Liver (tissue), 8 donors: ENCODE measurements at regions not wholly inside any gene's neighbourhood (a gene's known extent, or its start where the extent isn't known, plus 50 kb on each side); places are given as distances from the start of the nearest gene placed in this dataset.

ENCODE experiments used
- DNase-seq: peaks from one replicate; pipeline ENCODE4 v3.0.0-alpha.2; 2017; ENCODE audit warnings: low spot score
- H3K27ac ChIP-seq, 2 donors: one replicate each; pipeline ENCODE4 v1.7.0; 2013; ENCODE audit warnings: inconsistent platforms in 2 of 2, low read length in 2 of 2, control low read depth in 1 of 2, low read depth in 1 of 2, mild to moderate bottlenecking in 1 of 2
- H3K27me3 ChIP-seq, 4 donors: one replicate each; pipeline versions ENCODE4 v1.6.1 to v1.7.0; 2013; ENCODE audit warnings: low read length in 3 of 4, inconsistent platforms in 1 of 4, mild to moderate bottlenecking in 1 of 4, moderate library complexity in 1 of 4; ENCODE audit not compliant: control insufficient read depth in 4 of 4, insufficient read depth in 4 of 4
- H3K36me3 ChIP-seq, 4 donors: one replicate each; pipeline versions ENCODE4 v1.6.1 to v1.7.0; 2013; ENCODE audit warnings: low read length in 3 of 4, mild to moderate bottlenecking in 3 of 4, low read depth in 1 of 4, moderate library complexity in 1 of 4; ENCODE audit not compliant: control insufficient read depth in 4 of 4, insufficient read depth in 3 of 4
- H3K4me1 ChIP-seq, 4 donors: one replicate each; pipeline versions ENCODE4 v1.6.1 to v1.7.0; 2013; ENCODE audit warnings: low read length in 3 of 4, mild to moderate bottlenecking in 3 of 4, moderate library complexity in 1 of 4; ENCODE audit not compliant: control insufficient read depth in 4 of 4, insufficient read depth in 4 of 4
- H3K4me3 ChIP-seq, 3 donors: one replicate each; pipeline versions ENCODE4 v1.6.1 to v1.7.0; 2013; ENCODE audit warnings: low read length in 3 of 3, control low read depth in 1 of 3, low read depth in 1 of 3, mild to moderate bottlenecking in 1 of 3
- H3K9ac ChIP-seq, 2 donors: one replicate each; pipeline ENCODE4 v1.7.0; 2013; ENCODE audit warnings: low read length in 2 of 2, mild to moderate bottlenecking in 2 of 2, moderate library complexity in 2 of 2, control low read depth in 1 of 2, low read depth in 1 of 2
- H3K9me3 ChIP-seq, 4 donors: one replicate each; pipeline versions ENCODE4 v1.6.1 to v1.7.0; 2013; ENCODE audit warnings: low read length in 3 of 4; ENCODE audit not compliant: control insufficient read depth in 4 of 4
- ATF3 ChIP-seq: IDR thresholded peaks from 2 replicates; pipeline ENCODE4 v1.6.1; 2016; ENCODE audit warnings: antibody characterized with exemption
- CTCF ChIP-seq: fragments of 150-350 bp; IDR thresholded peaks from 2 replicates; pipeline ENCODE4 v1.5.1; 2017; ENCODE audit warnings: improper control_type of control experiment, low read depth, low read length; ENCODE audit not compliant: missing input control
- EGR1 ChIP-seq, 2 donors: IDR thresholded peaks; 2 replicates each; pipeline ENCODE4 v1.6.1; 2016 to 2018; ENCODE audit warnings: antibody characterized with exemption in 2 of 2, low read depth in 2 of 2
- FOXA1 ChIP-seq: IDR thresholded peaks from 2 replicates; pipeline ENCODE4 v1.6.1; 2016; ENCODE audit warnings: antibody characterized with exemption
- FOXA2 ChIP-seq: IDR thresholded peaks from 2 replicates; pipeline ENCODE4 v1.6.1; 2016; ENCODE audit warnings: antibody characterized with exemption
- GABPA ChIP-seq, 2 donors: IDR thresholded peaks in 1 of 2; conservative IDR thresholded peaks in 1 of 2; 2 replicates each; pipeline ENCODE4 v1.6.1; 2016; ENCODE audit warnings: antibody characterized with exemption in 2 of 2, mild to moderate bottlenecking in 1 of 2, moderate library complexity in 1 of 2
- HNF4A ChIP-seq, 2 donors: conservative IDR thresholded peaks; 2 replicates each; pipeline ENCODE4 v1.6.1; 2016; ENCODE audit warnings: antibody characterized with exemption in 2 of 2, mild to moderate bottlenecking in 2 of 2
- HNF4G ChIP-seq: IDR thresholded peaks from 2 replicates; pipeline ENCODE4 v1.6.1; 2016; ENCODE audit warnings: antibody characterized with exemption
- JUND ChIP-seq, 2 donors: IDR thresholded peaks; 2 replicates each; pipeline ENCODE4 v1.6.1; 2016; ENCODE audit warnings: antibody characterized with exemption in 2 of 2
- MAX ChIP-seq: IDR thresholded peaks from 2 replicates; pipeline ENCODE4 v1.6.1; 2016; ENCODE audit warnings: antibody characterized with exemption
- NR2F2 ChIP-seq: IDR thresholded peaks from 2 replicates; pipeline ENCODE4 v1.6.1; 2016; ENCODE audit warnings: antibody characterized with exemption
- RAD21 ChIP-seq, 2 donors: IDR thresholded peaks; 2 replicates each; pipeline ENCODE4 v1.6.1; 2016; ENCODE audit warnings: antibody characterized with exemption in 2 of 2, mild to moderate bottlenecking in 2 of 2
- RXRA ChIP-seq, 2 donors: IDR thresholded peaks; 2 replicates each; pipeline ENCODE4 v1.6.1; 2017 to 2018; ENCODE audit warnings: antibody characterized with exemption in 2 of 2, mild to moderate bottlenecking in 1 of 2
- SP1 ChIP-seq: IDR thresholded peaks from 2 replicates; pipeline ENCODE4 v1.6.1; 2018; ENCODE audit warnings: antibody characterized with exemption, mild to moderate bottlenecking
- TAF1 ChIP-seq: conservative IDR thresholded peaks from 2 replicates; pipeline ENCODE4 v1.6.1; 2016; ENCODE audit warnings: antibody characterized with exemption, mild to moderate bottlenecking
- YY1 ChIP-seq: IDR thresholded peaks from 2 replicates; pipeline ENCODE4 v1.6.1; 2016; ENCODE audit warnings: antibody characterized with exemption, mild to moderate bottlenecking
- ZBTB33 ChIP-seq: IDR thresholded peaks from 2 replicates; pipeline ENCODE4 v1.6.1; 2016; ENCODE audit warnings: antibody characterized with exemption
- WGBS: extraction: QIAGEN DNeasy Blood & Tissue Kit; methylation state at CpG from one replicate; pipeline ENCODE4 v1.1.7; 2013; 5-methylcytosine and 5-hydroxymethylcytosine counted together
- donor health status: healthy.
- donor health status: healthy.
- donor health status: healthy.
- donor health status: healthy.
- donor health status: healthy.

GRCh38 chr2:136363470-136363869, 245.5 kb upstream of the CXCR4 start (continued):
- TF ChIP-seq CTCF = no peak
- no peak for TF ChIP-seq GABPA (IDR thresholded peaks at IDR 0.05 in 1 of 2, conservative IDR thresholded peaks at IDR 0.05 in 1 of 2)
- TF ChIP-seq YY1 = no peak
- no peak for TF ChIP-seq FOXA1
- no peak for TF ChIP-seq HNF4A (conservative IDR thresholded peaks at IDR 0.05)

GRCh38 chr2:136362676-136363390, 244.9 kb upstream of the CXCR4 start:
- Histone ChIP-seq H3K4me1 (no peaks in the 10 kb centered on the region), H3K9me3 (no peaks in the 10 kb centered on the region), H3K27ac (no peak overlapping the region), H3K36me3 (no peaks in the 10 kb centered on the region), H3K27me3 (peaks cover 0 to 2% (median 0%) of the 10 kb centered on the region in 4 donors), H3K4me3 (no peak overlapping the region), H3K9ac (no peak overlapping the region)
- whole genome bisulfite sequencing = 86% methylated on average over 9 of the region's 9 CpGs
- no peak for DNase-seq
- TF ChIP-seq ZBTB33 = no peak
- TF ChIP-seq HNF4G = no peak
- no peak for TF ChIP-seq FOXA2
- no peak for TF ChIP-seq JUND (IDR thresholded peaks at IDR 0.05)
- TF ChIP-seq TAF1 = no peak
- no peak for TF ChIP-seq FOXA1
- TF ChIP-seq RXRA (IDR thresholded peaks at IDR 0.05) = no peak

- Histone ChIP-seq H3K9me3 (no peaks in the 10 kb centered on the region), H3K27me3 (no peaks in the 10 kb centered on the region), H3K36me3 (no peaks in the 10 kb centered on the region), H3K9ac (no peak overlapping the region), H3K27ac (no peak overlapping the region), H3K4me1 (no peaks in the 10 kb centered on the region), H3K4me3 (no peak overlapping the region)
- no peak for DNase-seq
- 90% methylated on average over 3 of the region's 3 CpGs for WGBS
- TF ChIP-seq TAF1 (no peak), ZBTB33 (no peak), GABPA (IDR thresholded peaks at IDR 0.05 in 1 of 2, conservative IDR thresholded peaks at IDR 0.05 in 1 of 2) (no peak), RAD21 (IDR thresholded peaks at IDR 0.05) (no peak), NR2F2 (no peak), SP1 (no peak), EGR1 (IDR thresholded peaks at IDR 0.05; ENCODE audit: low read depth in 2 of 2) (no peak), FOXA1 (no peak), JUND (IDR thresholded peaks at IDR 0.05) (no peak), MAX (no peak), HNF4G (no peak), CTCF (no peak), YY1 (no peak), ATF3 (no peak), FOXA2 (no peak)
These were observed 243.6 kb upstream of the CXCR4 start for GRCh38 chr2:136361521-136361920.
